ENCODE measurements at regions not wholly inside any gene's neighbourhood (a gene's known extent, or its start where the extent isn't known, plus 50 kb on each side); places are given as distances from the start of the nearest gene placed in this dataset.
"Not testable (repeated sequence)": the region's sequence is repeated elsewhere in the genome, so short reads cannot be mapped to it uniquely, and the experiment has no call there.

DNA sequence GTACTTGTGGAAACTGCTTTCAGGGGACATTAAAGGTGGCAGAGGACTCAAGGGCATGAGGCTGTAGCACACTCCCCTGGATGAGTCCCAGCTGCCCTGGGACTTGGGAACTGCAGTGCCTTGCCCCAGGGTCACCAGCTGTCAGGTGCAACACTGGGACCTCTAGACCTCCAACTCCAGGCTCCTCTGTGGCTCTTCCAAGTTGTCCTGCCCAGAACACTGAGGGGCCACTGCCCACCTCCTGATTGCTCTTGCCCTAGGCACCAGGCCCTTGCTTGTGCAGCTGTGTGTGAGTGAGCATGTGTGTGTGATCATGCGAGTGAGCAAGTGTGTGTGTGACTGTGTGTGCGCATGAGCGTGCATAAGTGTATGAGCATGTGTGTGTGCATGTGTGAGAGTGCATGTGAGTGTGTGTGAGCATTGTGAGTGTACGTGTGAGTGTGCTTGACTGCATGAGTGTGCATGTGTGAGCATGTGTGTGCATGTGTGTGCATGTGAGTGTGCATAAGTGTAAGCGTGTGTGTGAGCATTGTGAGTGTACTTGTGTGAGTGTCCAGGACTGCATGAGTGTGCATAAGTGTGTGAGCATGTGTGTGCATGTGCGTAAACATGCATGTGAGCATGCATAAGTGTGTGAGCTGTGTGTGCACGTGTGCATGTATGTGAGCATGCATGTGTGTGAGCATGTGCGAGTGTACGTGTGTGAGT is 301.5 kb downstream of the NDUFA10 start:
- DNase-seq = no peak

- no peak for DNase-seq
These were observed 302.2 kb downstream of the NDUFA10 start for GRCh38 chr2:239722760-239723470.

- no peak for DNase-seq
These were observed 303.0 kb downstream of the NDUFA10 start for GRCh38 chr2:239721991-239722759.

DNA sequence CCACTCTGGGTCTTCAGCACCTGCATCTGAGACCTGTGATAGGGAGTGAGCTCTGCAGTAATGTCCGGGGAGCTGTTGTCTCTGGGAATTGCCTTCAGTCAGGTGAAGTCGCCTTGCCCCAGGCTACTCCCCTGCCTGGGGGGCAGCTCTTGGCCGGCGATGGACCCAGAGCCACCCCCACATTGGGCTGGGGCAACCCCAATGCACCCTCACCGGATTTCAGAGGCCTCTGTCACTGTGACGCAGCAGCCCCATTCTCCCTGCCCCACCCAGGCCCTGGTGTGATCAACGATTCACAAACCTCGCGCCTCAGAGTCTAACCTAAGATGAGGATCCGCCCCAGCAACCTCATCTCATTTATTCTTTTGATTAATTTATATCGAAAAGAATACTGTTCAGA is 303.6 kb downstream of the NDUFA10 start:
- DNase-seq = no peak

DNA sequence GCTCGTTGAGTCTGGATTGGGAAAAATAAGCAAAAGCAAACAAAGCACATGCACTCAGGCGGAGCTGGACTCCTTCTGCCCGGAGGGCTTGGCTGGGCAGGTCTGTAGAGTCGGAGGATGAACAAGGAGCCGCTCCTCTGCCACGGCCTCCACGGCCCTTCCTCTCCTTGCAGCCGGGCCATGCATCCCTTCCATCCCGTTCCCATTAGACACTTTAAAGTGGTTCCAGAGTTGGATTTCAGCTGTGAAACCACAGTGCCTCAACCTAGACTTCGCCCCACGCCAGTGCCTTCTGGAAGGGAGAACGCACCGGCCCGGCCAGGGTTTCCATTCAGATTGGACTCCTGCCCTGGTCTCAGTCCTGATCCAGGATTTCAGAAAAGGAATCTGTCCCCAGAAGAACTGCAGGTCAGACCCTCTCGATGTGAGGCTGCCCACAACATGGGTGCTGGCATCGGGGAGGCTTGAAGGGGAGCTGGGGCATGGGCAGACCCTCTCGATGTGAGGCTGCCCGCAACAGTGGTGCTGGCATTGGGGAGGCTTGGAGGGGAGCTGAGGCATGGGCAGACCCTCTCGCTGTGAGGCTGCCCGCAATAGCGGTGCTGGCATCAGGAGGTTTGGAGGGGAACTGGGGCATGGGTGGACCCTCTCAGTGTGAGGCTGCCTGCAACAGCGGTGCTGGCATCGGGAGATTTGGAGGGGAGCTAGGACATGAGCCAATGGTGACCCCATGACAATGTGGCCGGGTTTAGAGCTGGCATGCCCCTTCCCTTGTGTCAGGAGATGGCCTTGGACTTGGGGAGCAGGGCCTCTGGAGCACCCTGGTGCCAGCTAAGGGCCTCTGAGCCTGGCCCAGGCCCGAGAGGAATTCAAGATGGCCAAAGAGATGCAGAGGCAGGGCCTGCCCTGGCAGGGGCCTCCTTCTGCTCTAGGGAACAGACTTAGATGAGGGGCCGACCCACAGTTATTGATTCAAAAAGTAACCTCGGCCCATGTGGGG is 304.5 kb downstream of the NDUFA10 start:
- no peak for DNase-seq

- no peak for DNase-seq
These were observed 305.3 kb downstream of the NDUFA10 start for GRCh38 chr2:239719791-239720360.

DNA sequence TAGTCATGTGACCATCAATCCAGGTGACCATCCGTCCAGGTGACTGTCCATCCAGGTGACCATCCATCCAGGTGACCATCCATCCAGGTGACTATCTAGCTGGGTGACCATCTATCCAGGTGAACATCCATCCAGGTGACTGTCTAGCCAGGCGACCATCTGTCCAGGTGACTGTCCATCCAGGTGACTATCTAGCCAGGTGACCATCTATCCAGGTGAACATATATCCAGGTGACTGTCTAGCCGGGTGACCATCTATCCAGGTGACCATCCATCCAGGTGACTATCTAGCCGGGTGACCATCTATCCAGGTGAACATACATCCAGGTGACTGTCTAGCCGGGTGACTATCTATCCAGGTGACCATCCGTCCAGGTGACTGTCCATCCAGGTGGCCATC is 306.2 kb downstream of the NDUFA10 start:
- DNase-seq = not testable (repeated sequence)

DNA sequence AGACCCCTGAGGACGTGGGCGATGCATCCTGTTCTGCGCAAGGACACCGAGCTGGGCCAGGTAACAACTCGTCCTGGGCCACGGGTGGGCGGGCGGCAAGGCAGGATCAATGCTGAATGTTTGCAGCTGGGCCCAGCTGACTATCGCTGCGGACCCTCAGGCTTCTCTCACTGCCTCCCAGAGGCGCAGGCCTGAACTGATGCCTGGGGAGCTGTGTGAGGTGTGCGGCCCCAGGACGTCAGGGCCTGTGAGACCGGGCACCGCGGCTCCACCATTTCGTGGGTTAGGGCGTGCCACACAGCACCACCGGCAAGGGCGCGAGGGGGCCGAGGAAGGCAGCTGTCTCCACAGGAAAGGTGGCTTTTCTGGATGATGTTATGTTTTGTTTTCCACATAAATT is 307.4 kb downstream of the NDUFA10 start:
- no peak for DNase-seq

DNA sequence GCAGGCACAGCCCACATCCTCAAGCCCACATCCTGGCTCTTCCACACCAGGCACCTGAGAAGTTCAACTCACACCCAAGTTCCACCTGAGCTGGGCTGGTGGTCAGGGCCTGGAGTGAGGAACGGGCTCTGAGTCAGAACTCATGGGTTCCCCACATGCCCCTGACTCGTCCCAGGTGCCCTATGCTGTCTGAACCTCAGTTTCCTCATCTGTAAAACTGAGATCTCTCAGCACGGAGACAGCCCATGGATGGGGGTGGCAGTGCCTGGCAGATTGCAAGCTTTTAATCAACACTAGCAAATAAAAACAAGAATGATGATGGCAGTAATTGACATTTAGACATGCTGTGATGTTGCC is 307.8 kb downstream of the NDUFA10 start:
- no peak for DNase-seq

DNA sequence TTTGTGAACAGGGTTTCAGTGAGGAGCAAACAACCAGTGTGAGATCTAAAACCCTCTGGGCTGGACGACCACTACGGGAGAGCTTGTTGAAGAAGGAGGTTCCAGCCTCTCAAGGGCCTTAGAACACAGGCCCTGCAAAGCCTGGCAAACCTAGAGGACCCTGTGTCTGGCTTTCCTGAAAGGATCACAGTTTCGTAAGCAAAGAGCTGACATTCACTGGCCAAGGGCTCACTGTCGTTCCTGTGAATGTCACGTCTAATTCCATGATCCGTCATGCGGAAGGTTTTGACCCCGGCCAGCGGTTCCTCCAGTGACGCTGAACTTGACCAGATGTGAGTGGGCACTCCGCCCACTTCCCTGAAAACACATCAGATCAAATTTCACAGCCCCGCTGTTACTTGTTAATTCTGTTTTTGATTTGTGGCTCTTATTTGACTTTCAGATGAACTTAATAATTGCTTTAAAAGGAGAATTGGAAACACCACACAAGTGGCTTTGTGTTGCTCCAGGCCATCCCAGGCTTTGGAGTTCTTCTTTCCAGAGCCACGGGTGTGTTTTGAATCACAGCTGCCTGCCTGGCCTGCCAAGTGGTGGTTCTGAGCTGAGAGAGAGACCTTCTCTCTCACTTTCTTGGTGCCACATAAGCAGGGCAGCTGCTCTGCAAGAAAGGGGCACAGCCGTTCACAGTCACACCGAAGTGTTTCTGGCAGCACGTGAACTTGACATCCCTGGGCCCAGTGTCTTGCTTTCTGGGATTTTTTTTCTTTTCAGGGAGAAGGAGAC is 308.4 kb downstream of the NDUFA10 start:
- DNase-seq = no peak

- no peak for DNase-seq
These were observed 309.1 kb downstream of the NDUFA10 start for GRCh38 chr2:239716009-239716408.

GRCh38 chr2:239715606-239716005 is 309.5 kb downstream of the NDUFA10 start:
- DNase-seq = no peak

DNA sequence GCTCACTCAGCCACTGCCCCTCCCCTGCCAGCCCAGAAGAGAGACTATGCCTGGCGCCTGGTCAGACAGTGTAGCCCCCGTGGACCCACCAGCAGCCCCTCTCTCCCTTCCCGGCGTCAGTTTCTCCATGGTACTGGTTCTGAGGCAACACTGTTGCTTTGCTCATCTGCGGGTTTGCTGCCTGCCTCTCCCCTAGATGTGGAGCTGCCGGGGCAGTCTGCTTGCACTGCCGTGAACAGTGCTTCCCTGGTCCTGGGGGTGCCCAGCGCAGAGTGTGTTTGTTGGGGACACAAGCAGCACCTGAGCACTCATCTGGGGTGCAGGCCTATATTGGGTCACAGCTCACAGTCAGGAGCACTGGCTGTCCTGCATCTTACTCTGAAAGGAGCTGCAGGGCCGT is 309.9 kb downstream of the NDUFA10 start:
- no peak for DNase-seq

DNA sequence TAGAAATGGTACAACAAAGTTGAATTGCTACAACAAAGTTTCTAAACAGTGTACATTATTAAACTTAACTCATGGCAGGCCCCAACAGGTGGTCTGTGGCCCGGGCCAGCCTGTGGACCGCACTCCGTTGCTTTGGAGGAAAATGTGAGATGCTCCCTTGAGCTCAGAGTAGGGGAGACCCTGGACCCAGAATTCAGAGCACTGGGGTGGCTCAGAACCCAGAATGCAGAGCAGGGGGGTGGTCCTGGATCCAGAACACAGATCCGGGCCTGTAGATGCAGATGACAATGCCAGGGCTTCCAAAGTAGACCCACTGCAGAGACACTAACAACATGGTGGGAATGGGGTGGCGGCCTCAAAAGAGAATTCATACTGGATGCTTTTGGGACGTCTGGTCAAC is 311.0 kb downstream of the NDUFA10 start:
- no peak for DNase-seq

- no peak for DNase-seq
These were observed 311.9 kb upstream of the HDAC4 start for GRCh38 chr2:239712755-239713154.

- no peak for DNase-seq
These were observed 311.2 kb upstream of the HDAC4 start for GRCh38 chr2:239711911-239712570.

GRCh38 chr2:239710953-239711861 is 310.4 kb upstream of the HDAC4 start:
- DNase-seq = no peak

DNA sequence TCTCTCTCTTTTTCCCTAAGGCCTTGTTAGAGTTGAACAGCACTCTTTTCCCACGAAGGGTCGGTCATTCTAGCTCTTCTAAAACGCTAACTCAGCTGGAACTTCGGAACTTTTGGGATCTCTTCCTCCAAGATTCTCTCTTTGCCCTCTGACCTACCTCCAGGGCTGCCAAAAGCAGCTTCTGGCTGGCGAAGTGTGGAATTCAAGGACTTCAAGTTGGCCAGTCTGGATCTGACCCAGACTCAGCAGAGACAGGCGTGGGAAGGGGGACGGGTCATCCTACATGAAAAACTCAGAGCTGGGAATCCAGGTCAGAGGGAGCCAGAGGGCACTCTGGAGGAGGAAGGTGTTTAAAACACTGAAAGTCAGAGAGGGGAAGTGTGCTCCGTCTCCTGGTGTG is 305.5 kb upstream of the HDAC4 start:
- no peak for DNase-seq

GRCh38 chr2:239704737-239705136 is 303.9 kb upstream of the HDAC4 start:
- no peak for DNase-seq

- DNase-seq = no peak
These were observed 303.0 kb upstream of the HDAC4 start for GRCh38 chr2:239703834-239704233.
